IPS-15b (cell line): ENCODE measurements at regions not wholly inside any gene's neighbourhood (a gene's known extent, or its start where the extent isn't known, plus 50 kb on each side); places are given as distances from the start of the nearest gene placed in this dataset.

ENCODE experiments used
- H3K27me3 ChIP-seq: one replicate; pipeline ENCODE4 v1.6.1; 2013; ENCODE audit warnings: low read length; ENCODE audit not compliant: control insufficient read depth, insufficient read depth
- H3K36me3 ChIP-seq: one replicate; pipeline ENCODE4 v1.6.1; 2013; ENCODE audit warnings: low read length; ENCODE audit not compliant: control insufficient read depth, insufficient read depth
- H3K4me1 ChIP-seq: one replicate; pipeline ENCODE4 v1.6.1; 2013; ENCODE audit warnings: mild to moderate bottlenecking, low read length; ENCODE audit not compliant: control insufficient read depth, insufficient read depth
- H3K4me3 ChIP-seq: one replicate; pipeline ENCODE4 v1.5.1; 2013; ENCODE audit warnings: low read depth, low read length
- H3K9ac ChIP-seq: one replicate; pipeline ENCODE4 v1.6.1; 2013; ENCODE audit warnings: low read depth, mild to moderate bottlenecking, low read length
- H3K9me3 ChIP-seq: one replicate; pipeline ENCODE4 v1.6.1; 2013; ENCODE audit warnings: mild to moderate bottlenecking, low read length; ENCODE audit not compliant: control insufficient read depth, insufficient read depth

GRCh38 chr17:74045608-74046280 is 157.7 kb upstream of the RPL38 start:
- Histone ChIP-seq H3K27me3 (no peaks in the 10 kb centered on the region), H3K9ac (no peak overlapping the region)

GRCh38 chr17:74049167-74049966 is 154.1 kb upstream of the RPL38 start:
- Histone ChIP-seq H3K9ac (no peak overlapping the region), H3K4me3 (no peak overlapping the region), H3K27me3 (no peaks in the 10 kb centered on the region), H3K9me3 (no peaks in the 10 kb centered on the region), H3K4me1 (no peaks in the 10 kb centered on the region), H3K36me3 (no peaks in the 10 kb centered on the region)

More at GRCh38 chr17:74045608-74046280, 157.7 kb upstream of the RPL38 start:
- Histone ChIP-seq H3K4me1 (no peaks in the 10 kb centered on the region), H3K36me3 (no peaks in the 10 kb centered on the region), H3K9me3 (no peaks in the 10 kb centered on the region), H3K4me3 (no peak overlapping the region)

GRCh38 chr17:74049967-74050458 is 153.5 kb upstream of the RPL38 start:
- Histone ChIP-seq H3K9ac (no peak overlapping the region), H3K27me3 (no peaks in the 10 kb centered on the region), H3K9me3 (no peaks in the 10 kb centered on the region), H3K36me3 (no peaks in the 10 kb centered on the region), H3K4me3 (no peak overlapping the region), H3K4me1 (no peaks in the 10 kb centered on the region)

GRCh38 chr17:74051348-74051747 is 152.1 kb upstream of the RPL38 start:
- H3K36me3 ChIP-seq, result no peaks in the 10 kb centered on the region
- no peak overlapping the region for H3K4me3 ChIP-seq
- H3K27me3 ChIP-seq, result no peaks in the 10 kb centered on the region
- H3K4me1 ChIP-seq, result peaks cover 3% of the 10 kb centered on the region
- no peak overlapping the region for H3K9ac ChIP-seq
- H3K9me3 ChIP-seq, result no peaks in the 10 kb centered on the region

- no peak overlapping the region for H3K4me3 ChIP-seq
- H3K4me1 ChIP-seq, result peaks cover 3% of the 10 kb centered on the region
- H3K9me3 ChIP-seq, result no peaks in the 10 kb centered on the region
- H3K9ac ChIP-seq, result no peak overlapping the region
- H3K27me3 ChIP-seq, result no peaks in the 10 kb centered on the region
- H3K36me3 ChIP-seq, result no peaks in the 10 kb centered on the region
Observed at GRCh38 chr17:74052993-74053711, 150.3 kb upstream of the RPL38 start.

GRCh38 chr17:74053712-74054078 is 149.8 kb upstream of the RPL38 start:
- no peaks in the 10 kb centered on the region for H3K27me3 ChIP-seq
- H3K4me3 ChIP-seq, result no peak overlapping the region
- H3K4me1 ChIP-seq, result peaks cover 3% of the 10 kb centered on the region
- H3K9ac ChIP-seq, result no peak overlapping the region
- no peaks in the 10 kb centered on the region for H3K36me3 ChIP-seq
- no peaks in the 10 kb centered on the region for H3K9me3 ChIP-seq

- Histone ChIP-seq H3K9me3 (no peaks in the 10 kb centered on the region), H3K4me1 (peaks cover 3% of the 10 kb centered on the region), H3K9ac (no peak overlapping the region), H3K36me3 (no peaks in the 10 kb centered on the region), H3K27me3 (no peaks in the 10 kb centered on the region), H3K4me3 (no peak overlapping the region)
Observed at GRCh38 chr17:74054249-74054648, 149.2 kb upstream of the RPL38 start.

- Histone ChIP-seq H3K9ac (no peak overlapping the region), H3K4me1 (peaks cover 3% of the 10 kb centered on the region), H3K27me3 (no peaks in the 10 kb centered on the region), H3K9me3 (no peaks in the 10 kb centered on the region), H3K36me3 (no peaks in the 10 kb centered on the region), H3K4me3 (no peak overlapping the region)
Observed at GRCh38 chr17:74055508-74056160, 147.8 kb upstream of the RPL38 start.

GRCh38 chr17:74059479-74060240 is 143.8 kb upstream of the RPL38 start:
- Histone ChIP-seq H3K9ac (no peak overlapping the region), H3K4me1 (peaks cover 3% of the 10 kb centered on the region), H3K36me3 (no peaks in the 10 kb centered on the region), H3K27me3 (no peaks in the 10 kb centered on the region), H3K9me3 (no peaks in the 10 kb centered on the region), H3K4me3 (no peak overlapping the region)

GRCh38 chr17:74061758-74062157 is 141.7 kb upstream of the RPL38 start:
- no peaks in the 10 kb centered on the region for H3K4me1 ChIP-seq
- H3K27me3 ChIP-seq, result no peaks in the 10 kb centered on the region
- H3K9me3 ChIP-seq, result no peaks in the 10 kb centered on the region
- no peak overlapping the region for H3K9ac ChIP-seq
- no peak overlapping the region for H3K4me3 ChIP-seq
- H3K36me3 ChIP-seq, result no peaks in the 10 kb centered on the region

- no peaks in the 10 kb centered on the region for H3K4me1 ChIP-seq
- H3K9ac ChIP-seq, result no peak overlapping the region
- no peaks in the 10 kb centered on the region for H3K36me3 ChIP-seq
- no peaks in the 10 kb centered on the region for H3K27me3 ChIP-seq
- no peak overlapping the region for H3K4me3 ChIP-seq
- H3K9me3 ChIP-seq, result no peaks in the 10 kb centered on the region
Observed at GRCh38 chr17:74062234-74062633, 141.2 kb upstream of the RPL38 start.
